SK-N-MC (cell line): ENCODE measurements at regions not wholly inside any gene's neighbourhood (a gene's known extent, or its start where the extent isn't known, plus 50 kb on each side); places are given as distances from the start of the nearest gene placed in this dataset.

Source experiments
- EZH2 ChIP-seq: fragments of 200-600 bp; sonication (generic); IDR thresholded peaks from one replicate; pipeline ENCODE4 v1.6.1; 2017; ENCODE audit warnings: antibody characterized with exemption
- POLR2AphosphoS5 ChIP-seq: IDR thresholded peaks from 2 replicates; pipeline ENCODE4 v1.6.1; 2012; ENCODE audit warnings: mild to moderate bottlenecking, low read depth, low read length, borderline replicate concordance

GRCh38 chr4:3828546-3828945, 62.4 kb downstream of the ADRA2C start:
- no peak for TF ChIP-seq EZH2
- no peak for TF ChIP-seq POLR2AphosphoS5
